Thyroid gland (tissue), 4 donors: ENCODE measurements at regions not wholly inside any gene's neighbourhood (a gene's known extent, or its start where the extent isn't known, plus 50 kb on each side); places are given as distances from the start of the nearest gene placed in this dataset.

Experiments used
- DNase-seq, 2 donors: peaks; one replicate each; pipeline ENCODE4 v3.0.0-alpha.2; 2019
- H3K27ac ChIP-seq, 3 donors: fragments of 200-600 bp; sonication (generic); 1 replicate in 2 of 3; 2 replicates in 1 of 3; pipeline ENCODE4 v1.5.1; 2016 to 2019; ENCODE audit warnings: mild to moderate bottlenecking in 1 of 3, moderate library complexity in 1 of 3
- H3K27me3 ChIP-seq: fragments of 200-600 bp; sonication (generic); one replicate; pipeline ENCODE4 v1.5.1; 2019
- H3K36me3 ChIP-seq, 2 donors: fragments of 200-600 bp; sonication (generic); one replicate each; pipeline ENCODE4 v1.5.1; 2016 to 2019
- H3K4me1 ChIP-seq, 2 donors: fragments of 200-600 bp; sonication (generic); one replicate each; pipeline ENCODE4 v1.5.1; 2017 to 2019
- H3K4me3 ChIP-seq, 3 donors: fragments of 200-600 bp; sonication (generic); replicated peaks in 1 of 3; 1 replicate in 2 of 3; 2 replicates in 1 of 3; pipeline ENCODE4 v1.5.1; 2016; ENCODE audit warnings: mild to moderate bottlenecking in 1 of 3
- H3K9me3 ChIP-seq: fragments of 200-600 bp; sonication (generic); one replicate; pipeline ENCODE4 v1.5.1; 2017
- CTCF ChIP-seq, 6 experiments: fragments of 200-600 bp in 3 of 6; fragments of 450-650 bp in 3 of 6; sonication (generic) in 3 of 6; IDR thresholded peaks; one replicate each; pipeline ENCODE4 v1.5.1; 2016 to 2019; ENCODE audit warnings: antibody characterized with exemption in 6 of 6, mild to moderate bottlenecking in 2 of 6, inconsistent platforms in 1 of 6, moderate library complexity in 1 of 6
- POLR2A ChIP-seq, 2 donors: fragments of 450-650 bp; IDR thresholded peaks; one replicate each; pipeline ENCODE4 v1.6.1; 2017; ENCODE audit warnings: antibody characterized with exemption in 2 of 2, mild to moderate bottlenecking in 2 of 2, moderate library complexity in 1 of 2
- WGBS, 2 donors: methylation state at CpG; one replicate each; pipeline ENCODE4 v1.1.5; 2017; 5-methylcytosine and 5-hydroxymethylcytosine counted together
- intact Hi-C: fragments of 100-400 bp; cut with DNase I; formaldehyde crosslinking; loops from one replicate; pipeline ENCODE4 v1.15.1; 2023

- no peaks in the 10 kb centered on the region for H3K27me3 ChIP-seq
- intact Hi-C loops, result no loop called here
- H3K9me3 ChIP-seq, result no peaks in the 10 kb centered on the region
- H3K4me3 ChIP-seq, result no peak overlapping the region
- no peaks in the 10 kb centered on the region for H3K36me3 ChIP-seq
- TF ChIP-seq CTCF (IDR thresholded peaks at IDR 0.05) (no peak), POLR2A (IDR thresholded peaks at IDR 0.05) (no peak)
- H3K27ac ChIP-seq, result no peak overlapping the region
- no peak for DNase-seq
- no peaks in the 10 kb centered on the region for H3K4me1 ChIP-seq
Observed at GRCh38 chr11:82610671-82611070, 123.0 kb downstream of the FAM181B start.

GRCh38 chr11:82606738-82607137, 126.9 kb downstream of the FAM181B start:
- 84 to 95% methylated on average over 1 of the region's 1 CpG for WGBS, 2 donors
- DNase-seq, result no peak
- intact Hi-C loops, result no loop called here
- Histone ChIP-seq H3K4me1 (no peaks in the 10 kb centered on the region), H3K27ac (no peak overlapping the region), H3K4me3 (no peak overlapping the region), H3K9me3 (no peaks in the 10 kb centered on the region), H3K27me3 (no peaks in the 10 kb centered on the region), H3K36me3 (no peaks in the 10 kb centered on the region)
- TF ChIP-seq POLR2A (IDR thresholded peaks at IDR 0.05), result no peak
- no peak for TF ChIP-seq CTCF (IDR thresholded peaks at IDR 0.05)

GRCh38 chr11:82601711-82602110, 132.0 kb downstream of the FAM181B start:
- H3K4me3 ChIP-seq, result no peak overlapping the region
- 74 to 88% methylated on average over 1 of the region's 1 CpG for WGBS, 2 donors
- intact Hi-C loops, result no loop called here

GRCh38 chr11:82599836-82600235, 133.8 kb downstream of the FAM181B start:
- Histone ChIP-seq H3K9me3 (no peaks in the 10 kb centered on the region), H3K4me3 (no peak overlapping the region), H3K4me1 (no peaks in the 10 kb centered on the region), H3K36me3 (no peaks in the 10 kb centered on the region), H3K27ac (no peak overlapping the region), H3K27me3 (no peaks in the 10 kb centered on the region)
- intact Hi-C loops, result no loop called here
- no peak for DNase-seq
- WGBS, 2 donors, result 85% methylated on average over 2 of the region's 2 CpGs
- no peak for TF ChIP-seq POLR2A (IDR thresholded peaks at IDR 0.05)
- no peak for TF ChIP-seq CTCF (IDR thresholded peaks at IDR 0.05)

More at GRCh38 chr11:82601711-82602110, 132.0 kb downstream of the FAM181B start:
- Histone ChIP-seq H3K4me1 (no peaks in the 10 kb centered on the region), H3K9me3 (no peaks in the 10 kb centered on the region), H3K27me3 (no peaks in the 10 kb centered on the region), H3K36me3 (no peaks in the 10 kb centered on the region), H3K27ac (no peak overlapping the region)
- no peak for DNase-seq
- TF ChIP-seq POLR2A (IDR thresholded peaks at IDR 0.05), result no peak
- TF ChIP-seq CTCF (IDR thresholded peaks at IDR 0.05), result no peak

- Histone ChIP-seq H3K27me3 (no peaks in the 10 kb centered on the region), H3K4me3 (no peak overlapping the region), H3K36me3 (no peaks in the 10 kb centered on the region), H3K27ac (no peak overlapping the region), H3K9me3 (no peaks in the 10 kb centered on the region), H3K4me1 (no peaks in the 10 kb centered on the region)
- DNase-seq, result no peak
- intact Hi-C loops, result no loop called here
- TF ChIP-seq POLR2A (IDR thresholded peaks at IDR 0.05), result no peak
- no peak for TF ChIP-seq CTCF (IDR thresholded peaks at IDR 0.05)
- WGBS, 2 donors, result 59 to 63% methylated on average over 3 of the region's 3 CpGs
Observed at GRCh38 chr11:82586581-82586980, 147.1 kb downstream of the FAM181B start.
